GM12891 (cell line): ENCODE measurements at regions not wholly inside any gene's neighbourhood (a gene's known extent, or its start where the extent isn't known, plus 50 kb on each side); places are given as distances from the start of the nearest gene placed in this dataset.

ENCODE experiments used
- PAX5 ChIP-seq: IDR thresholded peaks from 2 replicates; pipeline ENCODE4 v1.6.1; 2011; ENCODE audit warnings: low read length, moderate library complexity, mild to moderate bottlenecking; ENCODE audit not compliant: insufficient read depth, severe bottlenecking
- POLR2A ChIP-seq: IDR thresholded peaks from 2 replicates; pipeline ENCODE4 v1.6.1; 2011; ENCODE audit warnings: low read depth, low read length, control low read depth
- POLR2AphosphoS5 ChIP-seq: IDR thresholded peaks from 2 replicates; pipeline ENCODE4 v1.6.1; 2011; ENCODE audit warnings: low read depth, low read length, control low read depth
- SPI1 ChIP-seq: IDR thresholded peaks from 2 replicates; pipeline ENCODE4 v1.6.1; 2011; ENCODE audit warnings: low read depth, low read length, control low read depth
- TAF1 ChIP-seq: IDR thresholded peaks from 2 replicates; pipeline ENCODE4 v1.6.1; 2011; ENCODE audit warnings: low read depth, low read length, control low read depth

GRCh38 chr1:96039910-96040309 is 681.7 kb upstream of the PTBP2 start:
- TF ChIP-seq POLR2AphosphoS5 (no peak), POLR2A (no peak), TAF1 (no peak), SPI1 (no peak), PAX5 (no peak)
